GM12801 (cell line): ENCODE measurements at regions not wholly inside any gene's neighbourhood (a gene's known extent, or its start where the extent isn't known, plus 50 kb on each side); places are given as distances from the start of the nearest gene placed in this dataset.

Source experiments
- TF ChIP-seq, protein P1 (sequence below): IDR thresholded peaks from one replicate; pipeline ENCODE4 v1.5.1; 2011; ENCODE audit warnings: control low read depth; ENCODE audit not compliant: insufficient read length; ENCODE audit errors: extremely low read depth

- TF ChIP-seq, protein P1, sequence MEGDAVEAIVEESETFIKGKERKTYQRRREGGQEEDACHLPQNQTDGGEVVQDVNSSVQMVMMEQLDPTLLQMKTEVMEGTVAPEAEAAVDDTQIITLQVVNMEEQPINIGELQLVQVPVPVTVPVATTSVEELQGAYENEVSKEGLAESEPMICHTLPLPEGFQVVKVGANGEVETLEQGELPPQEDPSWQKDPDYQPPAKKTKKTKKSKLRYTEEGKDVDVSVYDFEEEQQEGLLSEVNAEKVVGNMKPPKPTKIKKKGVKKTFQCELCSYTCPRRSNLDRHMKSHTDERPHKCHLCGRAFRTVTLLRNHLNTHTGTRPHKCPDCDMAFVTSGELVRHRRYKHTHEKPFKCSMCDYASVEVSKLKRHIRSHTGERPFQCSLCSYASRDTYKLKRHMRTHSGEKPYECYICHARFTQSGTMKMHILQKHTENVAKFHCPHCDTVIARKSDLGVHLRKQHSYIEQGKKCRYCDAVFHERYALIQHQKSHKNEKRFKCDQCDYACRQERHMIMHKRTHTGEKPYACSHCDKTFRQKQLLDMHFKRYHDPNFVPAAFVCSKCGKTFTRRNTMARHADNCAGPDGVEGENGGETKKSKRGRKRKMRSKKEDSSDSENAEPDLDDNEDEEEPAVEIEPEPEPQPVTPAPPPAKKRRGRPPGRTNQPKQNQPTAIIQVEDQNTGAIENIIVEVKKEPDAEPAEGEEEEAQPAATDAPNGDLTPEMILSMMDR, result no peak
Observed at GRCh38 chr1:36696261-36696940, 213.7 kb upstream of the CSF3R start.

- TF ChIP-seq, protein P1, result no peak
Observed at GRCh38 chr1:36693603-36694002, 210.9 kb upstream of the CSF3R start.

GRCh38 chr1:36693161-36693525 lies 210.4 kb upstream of the CSF3R start:
- TF ChIP-seq, protein P1, result no peak

- TF ChIP-seq, protein P1, result no peak
Observed at GRCh38 chr1:36692465-36693160, 209.9 kb upstream of the CSF3R start.

DNA sequence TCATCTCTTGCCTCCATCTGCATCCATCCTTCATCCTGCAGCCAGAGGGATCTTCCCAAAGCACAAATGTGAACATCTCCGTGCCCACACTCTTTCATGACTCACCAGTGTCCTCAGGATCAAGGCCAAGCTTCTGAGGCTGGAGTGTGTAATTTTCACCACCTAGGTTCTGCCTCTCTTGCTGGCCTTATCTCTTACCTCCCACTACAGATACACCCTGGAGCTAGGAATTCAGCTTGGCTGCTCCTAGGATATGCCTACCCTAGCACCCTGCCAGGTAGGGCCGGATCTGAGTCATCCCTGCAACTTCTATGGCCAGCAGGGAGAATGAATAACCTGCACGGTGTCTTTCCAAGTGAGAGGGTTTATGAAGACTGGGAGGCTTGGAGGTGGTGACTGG lies 208.7 kb upstream of the CSF3R start:
- TF ChIP-seq, protein P1, result no peak

- TF ChIP-seq, protein P1, result no peak
Observed at GRCh38 chr1:36689992-36690391, 207.3 kb upstream of the CSF3R start.

- TF ChIP-seq, protein P1, result no peak
Observed at GRCh38 chr1:36687312-36687711, 204.6 kb upstream of the CSF3R start.
